NCI-H82 (cell line): ENCODE measurements at regions not wholly inside any gene's neighbourhood (a gene's known extent, or its start where the extent isn't known, plus 50 kb on each side); places are given as distances from the start of the nearest gene placed in this dataset.

Source experiments
- DNase-seq: peaks from one replicate; lab custom pipeline; 2025; lab: John Stamatoyannopoulos, UW

DNA sequence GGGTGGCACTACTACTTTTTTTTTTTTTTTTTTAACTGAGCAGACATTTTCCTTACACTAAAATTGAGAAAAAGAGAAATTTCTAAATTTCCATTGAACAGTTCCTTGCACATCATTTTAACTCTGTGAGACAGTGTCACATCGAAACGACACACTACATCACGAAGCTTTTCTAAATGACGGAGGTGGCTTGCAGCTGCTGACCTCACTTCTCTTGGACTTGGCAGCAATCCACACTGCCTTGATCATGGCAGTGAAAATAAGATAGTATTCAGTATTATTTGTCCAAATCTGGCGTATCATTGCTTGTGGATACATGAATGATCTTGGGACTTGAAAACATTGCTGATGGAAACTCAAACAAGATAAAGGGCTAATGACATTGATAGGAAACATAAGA, 80.3 kb upstream of the CYYR1 start:
- no peak for DNase-seq

DNA sequence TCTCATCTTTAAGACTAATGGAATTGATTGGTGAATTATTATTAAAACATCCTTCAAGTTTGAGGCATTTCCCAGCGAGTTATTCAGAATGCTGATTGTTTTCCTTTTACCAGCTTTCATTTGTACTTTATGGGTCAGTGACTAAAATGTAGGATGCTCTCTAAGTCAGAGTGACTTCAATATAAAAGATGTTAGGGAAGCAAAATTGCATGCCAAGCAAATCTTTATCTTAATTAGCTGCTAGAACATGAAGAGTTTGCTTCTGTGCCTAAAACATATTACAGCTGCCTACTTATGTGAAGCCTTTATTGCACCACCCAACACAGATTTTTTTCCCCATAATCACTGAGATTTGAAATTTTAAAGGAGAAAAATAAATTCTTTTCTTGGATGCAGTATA, 79.8 kb upstream of the CYYR1 start:
- DNase-seq: no peak

DNA sequence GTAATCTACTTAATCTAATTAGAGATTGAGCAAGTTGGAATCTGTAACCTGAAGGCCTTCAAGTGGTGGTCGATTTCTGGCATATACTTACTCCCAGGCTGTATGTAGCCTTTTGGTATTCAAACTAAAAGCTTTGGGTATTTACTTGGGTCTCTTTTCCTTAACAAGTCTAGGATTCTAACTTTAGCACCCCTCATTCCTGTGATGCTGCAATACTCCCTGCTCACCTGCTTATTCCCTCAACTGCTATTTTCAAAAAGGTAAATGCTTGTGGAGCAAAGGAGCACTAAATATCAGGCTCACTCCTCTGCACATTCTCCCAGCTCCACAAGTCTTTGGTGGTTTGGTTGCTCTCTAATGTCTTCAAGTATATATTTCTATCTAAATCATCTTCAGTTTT, 68.0 kb upstream of the CYYR1 start:
- DNase-seq: no peak

GRCh38 chr21:26637201-26637745, 64.2 kb upstream of the CYYR1 start:
- DNase-seq: no peak

DNA sequence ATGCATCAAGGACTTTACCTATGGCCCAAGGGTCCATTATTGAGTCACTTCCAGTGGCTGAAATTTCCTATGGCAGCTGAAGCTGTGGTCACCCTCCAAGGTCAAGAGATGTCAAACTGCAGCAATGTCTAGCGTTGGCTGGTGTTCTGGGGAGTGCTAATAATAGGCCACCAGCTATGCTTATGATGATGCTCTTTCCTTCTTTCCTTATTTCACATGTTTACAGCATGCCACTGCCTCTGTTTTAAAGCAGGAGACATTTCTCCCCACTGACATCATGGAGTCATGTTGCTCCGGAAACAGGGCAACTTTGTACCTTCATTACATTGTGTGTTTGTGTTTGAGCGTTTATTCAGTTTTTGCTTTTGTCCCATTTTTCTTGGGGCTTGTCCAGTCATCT, 62.6 kb upstream of the CYYR1 start:
- DNase-seq: no peak

DNA sequence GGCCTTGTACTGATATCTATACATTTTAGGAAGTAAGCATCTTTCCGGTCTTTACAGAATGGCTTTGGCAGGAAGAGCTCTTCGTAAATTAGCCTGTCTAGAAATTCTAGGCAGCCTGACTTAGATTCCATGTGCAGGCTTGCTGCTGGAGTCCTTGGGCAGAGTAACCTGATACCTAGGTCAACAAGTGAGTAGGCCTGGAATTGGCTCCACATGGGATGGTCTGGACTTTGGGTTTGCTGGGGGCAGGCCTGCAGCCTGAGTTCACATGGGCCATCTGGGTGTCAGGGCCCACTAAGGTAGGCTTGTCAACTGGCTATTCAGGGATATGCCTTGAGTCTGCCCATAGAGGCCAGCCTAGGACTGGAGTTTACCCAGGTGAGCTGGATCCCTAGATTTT, 59.6 kb upstream of the CYYR1 start:
- DNase-seq: no peak

DNA sequence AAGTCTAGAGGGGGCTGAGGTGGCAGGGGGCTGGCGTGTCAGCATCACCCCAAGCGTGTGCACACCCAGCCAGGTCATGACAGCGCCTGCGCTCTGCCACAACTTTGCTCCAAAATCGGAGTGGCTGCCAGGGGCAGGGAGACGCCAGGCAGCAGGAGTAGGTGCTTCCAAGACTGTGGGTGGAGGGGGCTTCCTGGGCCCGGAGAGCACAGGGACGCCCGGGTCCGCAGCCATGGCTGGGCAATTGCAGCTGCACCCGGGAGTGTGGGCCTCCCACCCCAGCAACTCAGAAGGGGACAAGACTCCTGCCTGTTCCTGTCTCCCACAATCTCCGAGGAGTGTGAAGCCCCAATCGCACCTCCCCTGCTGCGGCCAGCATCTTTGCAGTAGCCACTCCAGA, 53.1 kb upstream of the CYYR1 start:
- DNase-seq: no peak

DNA sequence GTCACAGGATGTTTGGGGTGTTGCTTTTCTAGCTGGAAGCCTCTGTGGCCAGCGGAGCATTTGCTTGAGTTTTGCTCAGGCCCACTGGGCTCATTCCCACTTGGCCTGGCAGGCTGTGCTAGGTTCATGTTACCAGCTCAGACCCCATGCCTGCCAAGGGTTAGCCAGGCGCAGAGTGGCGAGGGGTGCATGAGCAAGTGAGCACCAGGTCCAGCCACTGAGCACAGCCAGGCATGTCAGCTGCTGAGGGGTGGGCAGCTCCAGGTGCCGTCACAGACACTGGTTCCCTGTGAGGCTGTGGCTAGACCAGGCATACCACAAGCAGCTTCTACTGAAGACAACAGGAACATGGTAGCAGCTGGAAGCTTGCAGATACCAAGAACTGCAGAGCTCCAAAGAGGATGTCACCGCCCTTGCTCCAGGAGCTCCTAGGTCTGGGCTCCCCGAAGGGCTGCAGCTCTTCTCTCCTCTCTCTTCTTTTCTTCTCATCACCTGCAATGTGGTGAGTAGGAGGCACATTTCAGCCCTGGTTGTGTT, 52.0 kb upstream of the CYYR1 start:
- no peak for DNase-seq
